ENCODE measurements at regions not wholly inside any gene's neighbourhood (a gene's known extent, or its start where the extent isn't known, plus 50 kb on each side); places are given as distances from the start of the nearest gene placed in this dataset.

DNA sequence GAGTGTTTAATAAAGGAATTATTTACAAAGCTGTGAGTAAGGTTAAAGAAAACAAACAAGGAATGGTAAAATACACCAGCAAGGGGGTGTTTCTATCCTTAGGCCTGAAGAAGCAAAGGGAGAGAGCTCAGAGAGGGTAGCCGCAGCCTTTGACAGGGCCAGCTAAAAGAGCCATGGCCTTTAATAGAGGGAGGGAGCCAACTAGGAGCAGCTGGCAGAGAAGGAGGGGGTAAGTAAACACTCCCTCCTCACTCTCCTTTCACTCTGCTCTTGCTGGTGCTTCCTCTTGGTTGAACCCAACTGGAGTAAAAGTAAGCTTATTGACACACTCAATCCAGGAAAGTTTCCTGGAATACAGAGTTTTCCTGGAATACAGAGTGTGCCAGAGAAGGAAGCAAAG is 87.5 kb downstream of the CH25H start:
- Histone ChIP-seq H3K9me3 (ENCODE audit: control insufficient read depth in 2 of 3, low read length in 3 of 3) (no peaks in the 10 kb centered on the region), H3K4me1 (ENCODE audit: control insufficient read depth in 2 of 2, insufficient read depth in 2 of 2, low read length in 2 of 2) (no peaks in the 10 kb centered on the region), H3K36me3 (ENCODE audit: control insufficient read depth in 2 of 3, insufficient read depth in 3 of 3, low read length in 3 of 3) (no peaks in the 10 kb centered on the region), H3K27ac (ENCODE audit: low read depth, low read length) (no peak overlapping the region), H3K27me3 (ENCODE audit: control insufficient read depth in 2 of 2, insufficient read depth in 2 of 2, low read length in 2 of 2) (no peaks in the 10 kb centered on the region), H3K4me3 (ENCODE audit: low read length) (no peak overlapping the region)
- Mint-ChIP-seq H3K9me3 (no peaks in the 10 kb centered on the region), H3K27ac (no peak overlapping the region), H3K27me3 (peaks cover 20 to 45% (median 24%) of the 10 kb centered on the region in 5 donors), H3K36me3 (no peaks in the 10 kb centered on the region), H3K4me3 (no peak overlapping the region), H3K4me1 (no peaks in the 10 kb centered on the region)
- DNase-seq (no peak), ATAC-seq (no peak)
- intact Hi-C loops (cut with micrococcal nuclease) = no loop called here
- ChIA-PET CTCF (no interaction called here), POLR2A (interaction anchor here (0.6 kb wide), 1 partner anchor 8 kb away, joined by 4 read pairs; no protein-coding TSS in a partner anchor)

DNA sequence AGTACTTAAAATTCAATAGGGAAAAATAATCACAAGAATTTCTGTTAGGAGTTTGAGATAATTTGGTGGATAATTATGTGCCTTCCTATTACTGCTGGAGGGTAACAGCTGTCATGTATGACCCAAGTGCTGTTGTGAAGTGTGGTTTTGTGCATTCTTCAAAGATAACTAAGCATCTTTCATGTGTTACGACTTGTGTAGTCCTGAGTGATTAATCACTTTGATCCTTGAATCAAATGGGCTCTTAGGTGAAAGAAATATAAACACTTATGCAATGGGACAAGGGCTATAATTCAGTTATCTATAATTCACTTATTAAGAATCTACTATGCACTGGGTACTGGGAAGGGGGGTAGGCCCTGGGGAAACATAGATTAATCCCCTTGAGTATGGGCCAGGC is 89.0 kb downstream of the CH25H start:
- H3K4me1 Mint-ChIP-seq = no peaks in the 10 kb centered on the region
- peaks cover 16 to 45% (median 29%) of the 10 kb centered on the region in 5 donors for H3K27me3 Mint-ChIP-seq
- H3K4me3 Mint-ChIP-seq = no peak overlapping the region
- Histone ChIP-seq H3K27me3 (ENCODE audit: control insufficient read depth in 2 of 2, insufficient read depth in 2 of 2, low read length in 2 of 2) (no peaks in the 10 kb centered on the region), H3K36me3 (ENCODE audit: control insufficient read depth in 2 of 3, insufficient read depth in 3 of 3, low read length in 3 of 3) (no peaks in the 10 kb centered on the region), H3K9me3 (ENCODE audit: control insufficient read depth in 2 of 3, low read length in 3 of 3) (no peaks in the 10 kb centered on the region), H3K4me1 (ENCODE audit: control insufficient read depth in 2 of 2, insufficient read depth in 2 of 2, low read length in 2 of 2) (no peaks in the 10 kb centered on the region), H3K27ac (ENCODE audit: low read depth, low read length) (no peak overlapping the region), H3K4me3 (ENCODE audit: low read length) (no peak overlapping the region)
- DNase-seq (no peak), ATAC-seq (no peak)
- ChIA-PET POLR2A (no interaction called here), CTCF (no interaction called here)
- H3K27ac Mint-ChIP-seq = no peak overlapping the region
- H3K9me3 Mint-ChIP-seq = peaks cover 0 to 7% (median 0%) of the 10 kb centered on the region in 11 donors
- H3K36me3 Mint-ChIP-seq = peaks cover 0 to 4% (median 0%) of the 10 kb centered on the region in 5 donors
- intact Hi-C loops (cut with micrococcal nuclease) = no loop called here

DNA sequence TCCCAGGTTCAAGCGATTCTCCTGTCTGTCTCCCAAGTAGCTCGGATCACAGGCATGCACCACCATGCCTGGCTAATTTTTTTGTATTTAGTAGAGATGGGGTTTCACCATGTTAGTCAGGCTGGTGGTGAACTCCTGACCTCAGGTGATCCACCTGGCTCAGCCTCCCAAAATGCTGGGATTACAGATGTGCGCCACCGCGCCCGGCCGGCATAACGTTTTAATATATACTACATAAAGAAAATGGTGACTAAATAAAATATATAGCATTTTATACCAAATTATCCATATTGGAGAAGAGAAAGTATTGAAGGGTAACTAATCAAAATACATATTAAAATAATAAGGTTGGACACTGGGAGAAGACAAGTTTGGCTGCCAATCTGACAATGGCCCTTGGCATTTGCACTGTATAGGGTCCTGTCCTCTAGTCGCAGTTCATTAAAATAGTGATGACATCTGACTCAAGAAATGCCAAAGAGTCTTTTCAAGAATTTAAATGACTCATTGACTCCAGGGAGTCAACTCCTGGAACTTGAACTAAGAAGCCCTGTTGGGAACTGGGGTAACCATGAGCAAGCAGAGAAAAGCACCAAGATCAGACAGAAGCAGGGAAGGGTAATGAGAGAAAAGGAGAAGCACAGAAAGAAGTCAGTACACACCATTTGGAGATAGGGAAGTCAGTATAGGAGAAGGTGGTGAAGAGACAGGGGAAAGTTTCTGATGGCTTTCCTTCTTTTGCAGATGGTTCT is 91.1 kb downstream of the CH25H start:
- H3K9me3 Mint-ChIP-seq = peaks cover 0 to 7% (median 0%) of the 10 kb centered on the region in 11 donors
- no peaks in the 10 kb centered on the region for H3K9me3 ChIP-seq (ENCODE audit: control insufficient read depth in 2 of 3, low read length in 3 of 3)
- CTCF ChIA-PET = no interaction called here
- no peak overlapping the region for H3K27ac Mint-ChIP-seq
- intact Hi-C loops (cut with micrococcal nuclease) = no loop called here
- H3K36me3 Mint-ChIP-seq = peaks cover 0 to 4% (median 0%) of the 10 kb centered on the region in 5 donors
- no peak for DNase-seq
- H3K27ac ChIP-seq (ENCODE audit: low read depth, low read length) = no peak overlapping the region
- H3K4me1 Mint-ChIP-seq = peaks cover 0 to 2% (median 0%) of the 10 kb centered on the region in 7 donors
- no peak overlapping the region for H3K4me3 Mint-ChIP-seq
- no peaks in the 10 kb centered on the region for H3K36me3 ChIP-seq (ENCODE audit: control insufficient read depth in 2 of 3, insufficient read depth in 3 of 3, low read length in 3 of 3)
- H3K27me3 ChIP-seq (ENCODE audit: control insufficient read depth in 2 of 2, insufficient read depth in 2 of 2, low read length in 2 of 2) = no peaks in the 10 kb centered on the region
- H3K4me1 ChIP-seq (ENCODE audit: control insufficient read depth in 2 of 2, insufficient read depth in 2 of 2, low read length in 2 of 2) = no peaks in the 10 kb centered on the region
- H3K4me3 ChIP-seq (ENCODE audit: low read length) = no peak overlapping the region
- POLR2A ChIA-PET = no interaction called here
- peak; percentile 71 for ATAC-seq
- peaks cover 18 to 54% (median 29%) of the 10 kb centered on the region in 5 donors for H3K27me3 Mint-ChIP-seq

DNA sequence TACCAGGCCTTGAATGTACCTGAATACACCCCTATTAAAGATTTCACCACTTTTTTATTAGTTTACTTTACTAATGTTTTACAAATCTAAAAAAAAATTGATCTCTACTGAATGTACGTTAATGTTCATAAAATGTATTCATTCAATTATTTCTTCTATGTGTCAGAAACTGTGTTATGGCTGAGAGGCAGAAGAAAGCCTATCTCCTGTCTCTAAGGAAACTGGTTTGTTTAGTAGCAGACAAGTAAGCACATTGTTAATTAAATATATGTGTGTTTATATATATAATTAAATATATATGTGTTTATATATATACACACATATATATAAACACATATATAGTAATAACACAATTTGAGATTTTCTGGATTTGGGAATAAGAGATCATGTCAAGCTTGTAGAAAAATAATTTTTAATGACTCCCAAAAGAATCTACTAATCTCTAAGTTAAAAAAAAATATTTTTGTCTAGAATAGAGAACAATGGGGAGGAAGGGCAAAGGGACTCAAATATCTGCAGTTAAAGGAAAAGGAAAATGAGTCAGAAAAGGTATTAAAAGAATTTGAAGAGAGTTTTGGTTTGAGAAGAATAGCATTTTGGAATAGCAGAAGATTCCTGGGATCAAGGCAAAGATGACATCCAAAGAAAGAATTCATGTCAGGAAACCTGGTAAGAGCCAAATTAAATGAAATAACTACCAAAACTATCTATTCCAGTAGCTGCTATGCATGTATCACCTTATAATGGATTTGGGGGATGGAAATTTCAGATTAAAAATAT is 92.1 kb downstream of the CH25H start:
- DNase-seq (no peak), ATAC-seq (no peak)
- peaks cover 18 to 49% (median 29%) of the 10 kb centered on the region in 5 donors for H3K27me3 Mint-ChIP-seq
- H3K9me3 ChIP-seq (ENCODE audit: control insufficient read depth in 2 of 3, low read length in 3 of 3) = no peaks in the 10 kb centered on the region
- ChIA-PET CTCF (no interaction called here), POLR2A (no interaction called here)
- H3K36me3 Mint-ChIP-seq = peaks cover 0 to 4% (median 0%) of the 10 kb centered on the region in 5 donors
- peaks cover 0 to 2% (median 0%) of the 10 kb centered on the region in 7 donors for H3K4me1 Mint-ChIP-seq
- H3K27ac ChIP-seq (ENCODE audit: low read depth, low read length) = no peak overlapping the region
- H3K27me3 ChIP-seq (ENCODE audit: control insufficient read depth in 2 of 2, insufficient read depth in 2 of 2, low read length in 2 of 2) = no peaks in the 10 kb centered on the region
- H3K36me3 ChIP-seq (ENCODE audit: control insufficient read depth in 2 of 3, insufficient read depth in 3 of 3, low read length in 3 of 3) = no peaks in the 10 kb centered on the region
- no peak overlapping the region for H3K4me3 ChIP-seq (ENCODE audit: low read length)
- H3K9me3 Mint-ChIP-seq = peaks cover 0 to 7% (median 0%) of the 10 kb centered on the region in 11 donors
- no peak overlapping the region for H3K4me3 Mint-ChIP-seq
- no peaks in the 10 kb centered on the region for H3K4me1 ChIP-seq (ENCODE audit: control insufficient read depth in 2 of 2, insufficient read depth in 2 of 2, low read length in 2 of 2)
- no peak overlapping the region for H3K27ac Mint-ChIP-seq
- intact Hi-C loops (cut with micrococcal nuclease) = loop anchor here in 1 of 2 donors (5.0 kb wide), 1 partner anchor 83 kb away; no protein-coding TSS in a partner anchor

DNA sequence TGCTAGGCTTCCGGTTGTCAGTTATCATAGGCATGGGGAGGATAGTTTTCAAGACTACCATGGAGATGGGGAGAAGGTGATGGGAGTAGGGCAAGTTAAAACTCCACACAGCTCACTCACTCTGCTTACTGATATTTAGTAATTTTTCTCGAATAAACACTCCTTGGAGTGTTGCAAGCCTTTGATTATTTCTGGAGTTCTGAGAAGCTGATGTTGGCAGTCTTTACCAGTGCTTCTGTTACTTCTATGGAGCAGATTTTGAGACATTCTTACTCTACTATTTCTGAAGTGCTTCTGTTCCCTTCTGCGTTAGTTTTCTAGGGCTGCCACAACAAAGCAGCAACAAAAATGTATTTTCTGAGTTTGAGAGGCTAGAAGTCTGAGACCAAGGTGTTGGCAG is 104.4 kb downstream of the CH25H start:
- H3K27me3 Mint-ChIP-seq = peaks cover 0 to 12% (median 0%) of the 10 kb centered on the region in 5 donors
- intact Hi-C loops (cut with micrococcal nuclease) = no loop called here
- no peaks in the 10 kb centered on the region for H3K36me3 ChIP-seq (ENCODE audit: control insufficient read depth in 2 of 3, insufficient read depth in 3 of 3, low read length in 3 of 3)
- H3K4me1 ChIP-seq (ENCODE audit: control insufficient read depth in 2 of 2, insufficient read depth in 2 of 2, low read length in 2 of 2) = no peaks in the 10 kb centered on the region
- no peaks in the 10 kb centered on the region for H3K9me3 ChIP-seq (ENCODE audit: control insufficient read depth in 2 of 3, low read length in 3 of 3)
- no peak overlapping the region for H3K27ac ChIP-seq (ENCODE audit: low read depth, low read length)
- H3K36me3 Mint-ChIP-seq = no peaks in the 10 kb centered on the region
- no peak overlapping the region for H3K4me3 ChIP-seq (ENCODE audit: low read length)
- no peak for ATAC-seq
- H3K27ac Mint-ChIP-seq = no peak overlapping the region
- CTCF ChIA-PET = no interaction called here
- peaks cover 0 to 9% (median 0%) of the 10 kb centered on the region in 11 donors for H3K9me3 Mint-ChIP-seq
- DNase-seq = no peak
- H3K27me3 ChIP-seq (ENCODE audit: control insufficient read depth in 2 of 2, insufficient read depth in 2 of 2, low read length in 2 of 2) = no peaks in the 10 kb centered on the region
- no peak overlapping the region for H3K4me3 Mint-ChIP-seq
- POLR2A ChIA-PET = no interaction called here
- peaks cover 0 to 6% (median 0%) of the 10 kb centered on the region in 7 donors for H3K4me1 Mint-ChIP-seq

DNA sequence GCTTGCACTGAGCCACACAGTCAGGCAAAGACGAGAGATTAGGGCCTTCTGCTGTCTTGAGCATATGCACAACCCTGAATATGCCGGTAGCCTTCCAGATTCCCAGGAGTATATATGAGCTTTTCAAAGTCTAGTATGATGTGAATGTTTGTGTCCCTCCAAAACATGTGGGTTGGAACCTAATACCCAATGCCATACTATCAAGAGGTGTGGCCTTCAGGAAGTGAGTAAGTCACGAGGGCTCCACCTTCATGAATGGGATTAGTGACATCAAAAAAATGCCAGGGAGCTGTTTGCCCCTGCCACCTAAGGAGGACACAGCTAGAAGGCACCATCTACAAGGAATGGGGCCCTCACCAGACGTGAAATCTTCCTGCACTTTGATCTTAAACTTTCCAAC is 105.2 kb downstream of the CH25H start:
- H3K27ac ChIP-seq (ENCODE audit: low read depth, low read length) = no peak overlapping the region
- intact Hi-C loops (cut with micrococcal nuclease) = no loop called here
- ATAC-seq (no peak), DNase-seq (no peak)
- H3K36me3 ChIP-seq (ENCODE audit: control insufficient read depth in 2 of 3, insufficient read depth in 3 of 3, low read length in 3 of 3) = no peaks in the 10 kb centered on the region
- no peaks in the 10 kb centered on the region for H3K27me3 ChIP-seq (ENCODE audit: control insufficient read depth in 2 of 2, insufficient read depth in 2 of 2, low read length in 2 of 2)
- CTCF ChIA-PET = no interaction called here
- Mint-ChIP-seq H3K4me1 (peaks cover 0 to 6% (median 0%) of the 10 kb centered on the region in 7 donors), H3K27ac (no peak overlapping the region), H3K36me3 (no peaks in the 10 kb centered on the region), H3K27me3 (peaks cover 0 to 12% (median 0%) of the 10 kb centered on the region in 5 donors), H3K9me3 (peaks cover 0 to 6% (median 0%) of the 10 kb centered on the region in 11 donors), H3K4me3 (no peak overlapping the region)
- H3K9me3 ChIP-seq (ENCODE audit: control insufficient read depth in 2 of 3, low read length in 3 of 3) = no peaks in the 10 kb centered on the region
- H3K4me3 ChIP-seq (ENCODE audit: low read length) = no peak overlapping the region
- H3K4me1 ChIP-seq (ENCODE audit: control insufficient read depth in 2 of 2, insufficient read depth in 2 of 2, low read length in 2 of 2) = no peaks in the 10 kb centered on the region
- POLR2A ChIA-PET = interaction anchor here (0.6 kb wide), 1 partner anchor 39 kb away, joined by 3 read pairs; no protein-coding TSS in a partner anchor
